Muscle layer of colon (tissue), 2 donors: ENCODE measurements at regions not wholly inside any gene's neighbourhood (a gene's known extent, or its start where the extent isn't known, plus 50 kb on each side); places are given as distances from the start of the nearest gene placed in this dataset.

Experiments used
- H3K27ac ChIP-seq: one replicate; pipeline ENCODE4 v1.7.0; 2013; ENCODE audit warnings: low read depth, mild to moderate bottlenecking, low read length, moderate library complexity
- H3K27me3 ChIP-seq, 2 donors: one replicate each; pipeline ENCODE4 v1.7.0; 2013; ENCODE audit warnings: low read length in 2 of 2, mild to moderate bottlenecking in 2 of 2; ENCODE audit not compliant: insufficient read depth in 2 of 2, control insufficient read depth in 1 of 2
- H3K36me3 ChIP-seq: one replicate; pipeline ENCODE4 v1.7.0; 2013; ENCODE audit warnings: mild to moderate bottlenecking, low read length; ENCODE audit not compliant: insufficient read depth
- H3K4me1 ChIP-seq: one replicate; pipeline ENCODE4 v1.7.0; 2013; ENCODE audit warnings: mild to moderate bottlenecking, low read length; ENCODE audit not compliant: insufficient read depth
- H3K4me3 ChIP-seq, 2 donors: one replicate each; pipeline ENCODE4 v1.7.0; 2013; ENCODE audit warnings: low read length in 2 of 2, low read depth in 1 of 2, mild to moderate bottlenecking in 1 of 2, moderate library complexity in 1 of 2
- H3K9ac ChIP-seq: one replicate; pipeline ENCODE4 v1.7.0; 2013; ENCODE audit warnings: low read length
- H3K9me3 ChIP-seq: one replicate; pipeline ENCODE4 v1.7.0; 2013; ENCODE audit warnings: mild to moderate bottlenecking, low read length
- donor health status: abdominal sarcoma.
- donor health status: Adenocarcinoma of cecum.

DNA sequence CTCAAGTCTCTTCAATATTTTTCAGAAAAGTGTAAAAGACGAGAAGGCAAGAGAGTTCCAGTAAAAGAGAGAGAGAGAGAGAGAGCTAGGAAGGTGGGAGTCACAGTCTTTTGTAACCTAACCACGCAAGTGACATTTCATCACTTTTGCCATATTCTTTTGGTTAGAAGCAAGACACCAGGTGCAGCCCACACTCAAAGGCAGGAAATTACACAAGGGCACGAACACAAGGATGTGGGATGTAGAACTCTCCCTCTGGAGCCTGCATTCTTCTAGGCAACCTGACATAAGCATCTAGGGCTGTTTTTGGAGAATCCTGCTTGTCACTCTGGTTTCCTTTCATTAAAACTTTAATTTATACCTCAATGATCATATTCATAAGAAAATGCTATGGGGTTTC, 1213.1 kb downstream of the DNAJB9 start:
- H3K4me1 ChIP-seq: no peaks in the 10 kb centered on the region

DNA sequence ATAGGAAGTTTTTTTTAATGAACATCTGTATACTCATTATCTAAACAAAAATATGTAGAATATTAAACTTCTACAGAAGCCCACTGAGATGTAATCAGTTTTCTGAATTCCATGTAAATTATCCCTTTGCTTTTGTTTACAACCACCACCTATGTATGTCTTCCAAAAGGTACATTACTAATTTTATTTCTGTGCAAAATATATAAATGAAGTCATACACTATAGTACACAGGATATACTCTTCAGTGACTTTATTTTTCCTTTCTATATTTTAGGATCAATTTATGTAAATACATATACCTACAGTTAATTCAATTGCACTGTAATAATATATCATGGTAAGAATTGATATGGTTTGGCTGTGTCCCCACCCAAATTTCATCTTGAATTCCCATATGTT, 1236.9 kb downstream of the DNAJB9 start:
- no peaks in the 10 kb centered on the region for H3K9me3 ChIP-seq
- no peaks in the 10 kb centered on the region for H3K36me3 ChIP-seq
- no peaks in the 10 kb centered on the region for H3K4me1 ChIP-seq
- H3K4me3 ChIP-seq: no peak overlapping the region
- H3K27ac ChIP-seq: no peak overlapping the region
- H3K9ac ChIP-seq: no peak overlapping the region
- H3K27me3 ChIP-seq: no peaks in the 10 kb centered on the region

More for the DNA sequence above, 1213.1 kb downstream of the DNAJB9 start:
- no peaks in the 10 kb centered on the region for H3K36me3 ChIP-seq
- H3K4me3 ChIP-seq: no peak overlapping the region
- no peak overlapping the region for H3K27ac ChIP-seq
- no peak overlapping the region for H3K9ac ChIP-seq
- H3K9me3 ChIP-seq: no peaks in the 10 kb centered on the region
- H3K27me3 ChIP-seq: no peaks in the 10 kb centered on the region

DNA sequence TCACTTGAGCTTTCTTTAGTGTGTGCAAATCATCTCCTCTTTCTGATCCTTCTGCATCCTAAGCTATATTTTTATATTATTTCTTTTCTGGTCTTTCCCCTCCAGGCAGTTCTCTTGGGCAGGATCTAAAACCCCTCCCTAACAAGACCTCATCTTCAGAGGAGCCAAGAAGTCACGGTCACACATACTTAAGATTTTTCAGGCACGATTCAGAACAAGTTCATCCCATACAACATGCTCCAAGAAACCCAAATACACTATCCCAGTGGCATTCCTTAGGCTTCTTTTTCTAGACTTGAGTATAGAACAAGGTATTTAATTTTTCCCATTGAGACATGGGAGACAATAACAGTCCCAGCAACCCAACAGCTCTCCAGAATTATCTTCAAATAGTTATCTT, 1251.5 kb downstream of the DNAJB9 start:
- Histone ChIP-seq H3K27ac (no peak overlapping the region), H3K9ac (no peak overlapping the region), H3K27me3 (no peaks in the 10 kb centered on the region), H3K4me1 (no peaks in the 10 kb centered on the region), H3K36me3 (no peaks in the 10 kb centered on the region), H3K4me3 (no peak overlapping the region), H3K9me3 (no peaks in the 10 kb centered on the region)

DNA sequence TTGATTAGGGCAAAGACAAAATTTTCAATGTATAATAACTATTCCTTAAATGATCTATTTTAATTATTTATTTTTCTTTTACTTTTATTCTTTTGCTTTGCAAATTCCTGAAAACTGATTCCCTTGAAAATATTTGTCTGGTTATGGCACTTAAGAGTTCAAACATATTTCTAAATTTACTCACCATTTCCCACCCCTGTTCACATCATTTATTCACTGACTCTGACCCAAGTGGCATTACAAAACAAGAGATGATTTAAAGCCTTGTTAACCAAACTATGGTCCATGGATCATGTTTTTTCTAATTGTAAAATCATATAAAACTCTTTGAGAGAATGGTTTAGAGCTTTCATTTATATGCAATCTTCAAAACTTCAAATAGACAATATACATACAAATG, 1256.1 kb upstream of the LRRN3 start:
- no peak overlapping the region for H3K27ac ChIP-seq
- H3K27me3 ChIP-seq: no peaks in the 10 kb centered on the region
- no peak overlapping the region for H3K4me3 ChIP-seq
- no peaks in the 10 kb centered on the region for H3K4me1 ChIP-seq
- H3K9me3 ChIP-seq: no peaks in the 10 kb centered on the region
- no peaks in the 10 kb centered on the region for H3K36me3 ChIP-seq
- H3K9ac ChIP-seq: no peak overlapping the region

DNA sequence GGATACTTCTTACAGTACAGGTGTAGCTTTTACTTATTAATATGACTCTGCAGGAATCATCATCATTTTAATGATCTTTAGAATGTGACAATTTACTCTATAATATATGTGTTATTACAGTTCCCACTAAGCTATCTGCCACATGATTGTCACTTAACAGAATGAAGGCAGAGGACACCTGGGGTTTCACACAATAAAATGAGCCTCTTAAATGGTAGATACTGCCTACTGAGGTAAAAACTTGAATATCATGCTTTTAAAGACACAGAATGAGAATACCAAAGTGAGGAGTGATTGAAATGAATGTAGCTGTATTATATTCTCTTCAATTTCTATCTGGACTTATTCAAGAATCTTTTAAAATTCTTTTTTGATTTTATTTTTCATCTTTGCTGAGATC, 1255.3 kb upstream of the LRRN3 start:
- no peak overlapping the region for H3K4me3 ChIP-seq
- no peak overlapping the region for H3K27ac ChIP-seq
- H3K4me1 ChIP-seq: no peaks in the 10 kb centered on the region
- no peaks in the 10 kb centered on the region for H3K36me3 ChIP-seq
- H3K9ac ChIP-seq: no peak overlapping the region
- H3K27me3 ChIP-seq: no peaks in the 10 kb centered on the region
- no peaks in the 10 kb centered on the region for H3K9me3 ChIP-seq

DNA sequence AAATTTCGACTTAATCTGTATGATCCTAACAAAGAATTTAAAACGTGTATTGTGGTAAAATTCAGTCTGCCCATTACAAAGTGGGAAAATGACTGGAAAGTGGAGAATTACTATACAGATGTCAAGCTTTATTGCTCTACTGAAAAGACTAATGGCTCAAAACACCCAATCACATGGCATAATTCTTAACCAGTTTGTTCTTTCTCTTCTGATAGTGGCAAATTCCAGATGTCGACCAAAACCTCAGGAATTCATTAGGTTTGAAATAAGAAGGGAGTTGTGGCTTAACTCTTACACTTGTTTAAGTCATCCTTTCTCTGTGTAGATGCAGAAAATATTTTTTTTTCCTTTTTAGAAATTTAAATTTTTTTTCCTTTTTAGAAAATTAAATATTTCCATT, 1254.9 kb upstream of the LRRN3 start:
- H3K9me3 ChIP-seq: no peaks in the 10 kb centered on the region
- H3K36me3 ChIP-seq: no peaks in the 10 kb centered on the region
- no peak overlapping the region for H3K4me3 ChIP-seq
- no peaks in the 10 kb centered on the region for H3K4me1 ChIP-seq
- H3K27ac ChIP-seq: no peak overlapping the region
- no peaks in the 10 kb centered on the region for H3K27me3 ChIP-seq
- no peak overlapping the region for H3K9ac ChIP-seq

DNA sequence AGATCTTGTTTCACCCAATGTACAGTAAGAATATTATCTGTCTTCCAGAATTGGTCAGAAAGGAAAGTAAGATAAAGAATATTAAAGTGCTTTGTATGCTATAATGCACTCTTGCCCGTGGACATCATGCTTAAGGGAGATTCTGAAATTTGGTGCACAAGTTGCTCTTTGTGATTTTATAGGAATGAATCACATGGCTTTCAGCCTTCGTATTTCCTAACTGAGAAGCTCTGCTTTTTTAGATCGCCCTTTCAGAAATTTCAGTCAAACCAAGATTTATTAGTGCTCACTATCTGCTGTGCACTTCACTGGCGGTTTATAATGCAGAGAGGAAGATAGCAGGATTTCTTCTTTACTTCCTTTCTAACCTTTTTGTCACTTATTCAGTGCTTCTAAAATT, 1248.5 kb upstream of the LRRN3 start:
- H3K9me3 ChIP-seq: no peaks in the 10 kb centered on the region
- H3K27me3 ChIP-seq: no peaks in the 10 kb centered on the region
- H3K9ac ChIP-seq: no peak overlapping the region
- H3K4me3 ChIP-seq: no peak overlapping the region
- H3K36me3 ChIP-seq: no peaks in the 10 kb centered on the region
- H3K27ac ChIP-seq: no peak overlapping the region
- no peaks in the 10 kb centered on the region for H3K4me1 ChIP-seq

DNA sequence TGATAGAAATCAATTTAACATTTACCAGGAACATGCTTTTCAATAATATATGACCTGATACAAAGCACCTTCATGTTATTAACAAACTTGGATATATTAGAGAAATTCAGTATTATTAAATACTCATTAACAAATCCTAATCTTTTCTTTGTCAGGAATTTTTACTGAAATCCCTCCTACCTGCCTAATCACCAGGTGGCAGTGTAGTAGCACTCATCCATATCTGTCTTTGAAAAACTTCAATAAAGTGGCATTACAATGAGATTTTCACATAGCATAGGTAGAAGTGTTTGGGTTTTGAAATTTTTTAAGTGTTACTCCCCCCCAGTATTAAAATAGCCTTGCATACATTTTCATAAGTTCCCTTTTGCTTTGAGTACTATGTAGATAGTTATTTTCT, 1246.6 kb upstream of the LRRN3 start:
- no peaks in the 10 kb centered on the region for H3K4me1 ChIP-seq

DNA sequence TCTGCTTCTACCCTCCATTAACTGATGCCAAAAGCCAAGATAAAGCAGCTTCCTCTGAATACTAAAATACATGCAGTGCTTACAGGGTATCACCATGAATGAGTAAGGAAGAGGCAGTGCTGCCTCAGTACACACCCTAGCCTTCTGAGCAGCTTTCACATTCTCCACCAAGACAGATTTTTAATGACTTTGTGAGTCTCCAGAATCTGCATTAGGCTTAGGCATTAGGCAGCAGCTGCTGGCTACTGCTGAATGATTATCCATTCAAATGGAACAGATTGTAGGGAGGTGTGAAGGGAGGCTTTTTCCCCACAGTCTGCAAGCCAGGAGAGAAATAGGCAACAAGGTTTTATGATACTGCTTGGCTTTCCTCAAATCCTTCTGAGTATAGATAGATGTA, 1226.7 kb upstream of the LRRN3 start:
- Histone ChIP-seq H3K4me3 (no peak overlapping the region), H3K9ac (no peak overlapping the region), H3K27me3 (no peaks in the 10 kb centered on the region), H3K36me3 (no peaks in the 10 kb centered on the region), H3K9me3 (no peaks in the 10 kb centered on the region), H3K4me1 (no peaks in the 10 kb centered on the region), H3K27ac (no peak overlapping the region)

More for the DNA sequence above, 1246.6 kb upstream of the LRRN3 start:
- H3K27ac ChIP-seq: no peak overlapping the region
- H3K36me3 ChIP-seq: no peaks in the 10 kb centered on the region
- no peak overlapping the region for H3K4me3 ChIP-seq
- no peak overlapping the region for H3K9ac ChIP-seq
- no peaks in the 10 kb centered on the region for H3K9me3 ChIP-seq
- H3K27me3 ChIP-seq: no peaks in the 10 kb centered on the region

DNA sequence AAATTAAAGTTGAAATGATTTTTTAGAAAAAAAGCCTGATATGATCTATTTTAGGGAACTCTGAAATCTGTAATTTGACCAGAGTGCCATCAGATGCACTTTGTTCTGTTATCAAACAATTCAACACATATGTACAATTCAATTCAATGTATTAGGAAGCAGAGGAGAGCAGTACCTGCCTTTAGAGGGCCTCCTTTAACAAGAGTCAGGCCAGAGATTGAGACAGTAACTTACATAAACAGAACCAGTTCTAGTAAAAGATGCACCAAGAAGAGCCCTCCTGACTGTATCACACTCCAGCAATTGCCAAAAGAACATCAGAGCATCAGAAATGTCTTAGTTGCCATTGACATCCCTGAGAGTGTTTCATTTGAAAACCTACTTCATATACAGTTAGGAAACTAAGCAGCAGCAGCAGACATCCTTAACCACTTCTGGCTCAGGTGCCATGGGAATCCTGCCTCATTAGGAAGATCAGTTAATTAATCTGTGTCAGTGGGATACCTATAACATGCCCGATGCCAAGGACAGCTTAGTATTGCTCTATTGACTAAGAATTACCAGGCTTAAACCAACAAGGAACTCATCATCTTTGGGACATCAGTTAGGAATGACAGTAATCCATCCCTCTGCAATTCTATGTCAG, 1222.6 kb upstream of the LRRN3 start:
- Histone ChIP-seq H3K9me3 (no peaks in the 10 kb centered on the region), H3K36me3 (no peaks in the 10 kb centered on the region), H3K9ac (no peak overlapping the region), H3K27ac (no peak overlapping the region), H3K4me1 (no peaks in the 10 kb centered on the region), H3K4me3 (no peak overlapping the region), H3K27me3 (no peaks in the 10 kb centered on the region)

DNA sequence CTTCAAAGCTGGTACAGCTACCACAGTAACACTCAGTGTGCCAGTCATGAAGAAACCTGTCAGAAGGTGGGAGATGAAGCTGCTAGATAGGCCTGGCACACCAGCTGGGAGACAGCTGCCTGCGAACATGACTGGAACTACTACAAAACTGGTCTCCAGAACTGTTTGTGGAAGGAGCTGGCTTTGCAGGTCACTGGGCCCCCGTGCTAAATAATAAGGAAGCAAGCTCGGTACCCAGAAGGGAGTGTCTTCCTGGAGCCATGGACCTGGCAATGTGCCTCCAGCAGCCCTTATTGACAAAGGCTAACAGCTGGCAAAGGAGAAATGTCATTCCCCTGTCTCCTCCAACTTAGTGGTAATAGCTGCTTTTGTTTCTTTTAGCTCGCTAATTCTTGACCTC, 1217.6 kb upstream of the LRRN3 start:
- no peak overlapping the region for H3K27ac ChIP-seq
- H3K27me3 ChIP-seq: no peaks in the 10 kb centered on the region
- no peaks in the 10 kb centered on the region for H3K4me1 ChIP-seq
- H3K9me3 ChIP-seq: no peaks in the 10 kb centered on the region
- no peak overlapping the region for H3K4me3 ChIP-seq
- no peaks in the 10 kb centered on the region for H3K36me3 ChIP-seq
- no peak overlapping the region for H3K9ac ChIP-seq

DNA sequence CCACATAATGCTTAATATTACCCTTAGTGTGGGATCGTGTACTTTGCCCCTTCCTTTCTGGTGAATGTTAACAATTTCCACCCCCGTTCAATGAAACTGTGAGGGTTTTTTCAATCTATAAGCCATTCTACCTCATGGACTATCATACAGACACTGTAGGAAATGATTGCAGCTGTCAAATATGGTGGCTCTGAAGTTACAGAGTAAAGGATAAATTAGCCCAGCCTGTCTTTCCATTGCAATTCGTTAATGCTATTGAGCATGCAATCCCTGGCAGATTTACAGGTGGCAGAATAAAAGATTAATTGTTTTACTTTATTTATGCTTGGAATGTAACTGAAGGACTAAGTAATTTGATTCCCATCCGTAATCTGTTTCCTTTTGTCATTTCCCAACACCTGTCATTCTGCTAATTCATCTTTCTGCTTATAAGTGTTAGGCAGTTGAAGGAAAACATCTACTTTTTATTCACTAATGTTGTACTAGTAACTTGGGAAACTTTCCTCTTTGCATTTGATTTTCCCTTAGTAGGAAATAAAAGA, 1211.6 kb upstream of the LRRN3 start:
- no peaks in the 10 kb centered on the region for H3K4me1 ChIP-seq

More for the DNA sequence above, 1211.6 kb upstream of the LRRN3 start:
- no peaks in the 10 kb centered on the region for H3K9me3 ChIP-seq
- no peak overlapping the region for H3K4me3 ChIP-seq
- no peak overlapping the region for H3K9ac ChIP-seq
- H3K36me3 ChIP-seq: no peaks in the 10 kb centered on the region
- H3K27ac ChIP-seq: no peak overlapping the region
- no peaks in the 10 kb centered on the region for H3K27me3 ChIP-seq
